SU-DHL-6 (cell line): ENCODE measurements at regions not wholly inside any gene's neighbourhood (a gene's known extent, or its start where the extent isn't known, plus 50 kb on each side); places are given as distances from the start of the nearest gene placed in this dataset.

Experiments used
- EZH2phosphoT487 ChIP-seq: fragments of 200-600 bp; sonication (generic), shearing (Covaris generic); conservative IDR thresholded peaks from 2 replicates; pipeline ENCODE4 v1.6.1; 2018; ENCODE audit warnings: mild to moderate bottlenecking, antibody characterized with exemption, low read length, moderate library complexity, mixed read lengths
- TF ChIP-seq, protein P1 (sequence below): fragments of 200-600 bp; sonication (generic); IDR thresholded peaks from one replicate; pipeline ENCODE4 v1.5.1; 2017; ENCODE audit warnings: antibody characterized with exemption, mild to moderate bottlenecking, low read length, moderate library complexity; ENCODE audit not compliant: insufficient read depth, poor library complexity, severe bottlenecking

DNA sequence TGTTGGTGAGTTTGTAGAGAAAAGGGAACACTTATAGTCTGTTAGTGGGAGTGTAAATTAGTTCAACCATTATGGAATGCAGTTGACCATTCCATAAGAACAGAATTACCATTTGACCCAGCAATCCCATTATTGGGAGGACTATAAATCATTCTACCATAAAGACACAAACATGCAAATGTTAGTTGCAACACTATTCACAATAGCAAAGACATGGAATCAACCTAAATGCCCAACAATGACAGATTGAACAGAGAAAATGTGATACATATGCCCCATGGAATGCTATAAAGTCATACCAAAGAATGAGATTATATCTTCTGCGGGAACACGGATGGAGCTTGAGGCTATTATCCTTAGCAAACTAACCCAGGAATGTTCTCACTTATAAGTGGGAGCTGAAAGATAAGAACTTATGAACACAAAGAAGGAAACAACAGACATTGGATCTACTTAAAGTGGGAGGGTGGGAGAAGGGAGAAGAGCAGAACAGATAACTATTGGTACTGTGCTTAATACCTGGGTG, 1819.2 kb upstream of the ADGRL3 start:
- TF ChIP-seq, protein P1, sequence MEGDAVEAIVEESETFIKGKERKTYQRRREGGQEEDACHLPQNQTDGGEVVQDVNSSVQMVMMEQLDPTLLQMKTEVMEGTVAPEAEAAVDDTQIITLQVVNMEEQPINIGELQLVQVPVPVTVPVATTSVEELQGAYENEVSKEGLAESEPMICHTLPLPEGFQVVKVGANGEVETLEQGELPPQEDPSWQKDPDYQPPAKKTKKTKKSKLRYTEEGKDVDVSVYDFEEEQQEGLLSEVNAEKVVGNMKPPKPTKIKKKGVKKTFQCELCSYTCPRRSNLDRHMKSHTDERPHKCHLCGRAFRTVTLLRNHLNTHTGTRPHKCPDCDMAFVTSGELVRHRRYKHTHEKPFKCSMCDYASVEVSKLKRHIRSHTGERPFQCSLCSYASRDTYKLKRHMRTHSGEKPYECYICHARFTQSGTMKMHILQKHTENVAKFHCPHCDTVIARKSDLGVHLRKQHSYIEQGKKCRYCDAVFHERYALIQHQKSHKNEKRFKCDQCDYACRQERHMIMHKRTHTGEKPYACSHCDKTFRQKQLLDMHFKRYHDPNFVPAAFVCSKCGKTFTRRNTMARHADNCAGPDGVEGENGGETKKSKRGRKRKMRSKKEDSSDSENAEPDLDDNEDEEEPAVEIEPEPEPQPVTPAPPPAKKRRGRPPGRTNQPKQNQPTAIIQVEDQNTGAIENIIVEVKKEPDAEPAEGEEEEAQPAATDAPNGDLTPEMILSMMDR: no peak
- no peak for TF ChIP-seq EZH2phosphoT487
